ENCODE measurements at regions not wholly inside any gene's neighbourhood (a gene's known extent, or its start where the extent isn't known, plus 50 kb on each side); places are given as distances from the start of the nearest gene placed in this dataset.

GRCh38 chr4:180637616-180638015 is 1605.6 kb upstream of the TENM3 start:
- H3K36me3 ChIP-seq (ENCODE audit: control insufficient read depth, insufficient read depth, low read length): no peaks in the 10 kb centered on the region
- no peaks in the 10 kb centered on the region for H3K27me3 ChIP-seq (ENCODE audit: control insufficient read depth, insufficient read depth, low read length)
- H3K4me3 ChIP-seq (ENCODE audit: low read depth, low read length): no peak overlapping the region
- WGBS (ENCODE audit: insufficient coverage): 88% methylated on average over 2 of the region's 5 CpGs
- no peak for DNase-seq (ENCODE audit: low read depth in 4 of 6, low spot score in 6 of 6)
- no peaks in the 10 kb centered on the region for H3K9me3 ChIP-seq (ENCODE audit: control insufficient read depth, insufficient read depth, low read length)
- H3K27ac ChIP-seq (ENCODE audit: low read depth, low read length): no peak overlapping the region
- H3K4me1 ChIP-seq (ENCODE audit: control insufficient read depth, insufficient read depth, low read length): no peaks in the 10 kb centered on the region

GRCh38 chr4:180640193-180640592 is 1603.0 kb upstream of the TENM3 start:
- H3K27ac ChIP-seq (ENCODE audit: low read depth, low read length): no peak overlapping the region
- H3K27me3 ChIP-seq (ENCODE audit: control insufficient read depth, insufficient read depth, low read length): no peaks in the 10 kb centered on the region
- H3K9me3 ChIP-seq (ENCODE audit: control insufficient read depth, insufficient read depth, low read length): no peaks in the 10 kb centered on the region
- no peak overlapping the region for H3K4me3 ChIP-seq (ENCODE audit: low read depth, low read length)
- no peak for DNase-seq (ENCODE audit: low read depth in 4 of 6, low spot score in 6 of 6)
- no CpG with 5 or more reads among the region's 2 CpGs for WGBS (ENCODE audit: insufficient coverage)
- no peaks in the 10 kb centered on the region for H3K36me3 ChIP-seq (ENCODE audit: control insufficient read depth, insufficient read depth, low read length)
- H3K4me1 ChIP-seq (ENCODE audit: control insufficient read depth, insufficient read depth, low read length): no peaks in the 10 kb centered on the region

GRCh38 chr4:180641495-180641894 is 1601.7 kb upstream of the TENM3 start:
- H3K36me3 ChIP-seq (ENCODE audit: control insufficient read depth, insufficient read depth, low read length): no peaks in the 10 kb centered on the region
- no peak overlapping the region for H3K4me3 ChIP-seq (ENCODE audit: low read depth, low read length)
- WGBS (ENCODE audit: insufficient coverage): 80% methylated on average over 1 of the region's 4 CpGs
- no peaks in the 10 kb centered on the region for H3K9me3 ChIP-seq (ENCODE audit: control insufficient read depth, insufficient read depth, low read length)
- H3K27me3 ChIP-seq (ENCODE audit: control insufficient read depth, insufficient read depth, low read length): no peaks in the 10 kb centered on the region
- peak in 1 of 6 donors; percentile 75 for DNase-seq (ENCODE audit: low read depth in 4 of 6, low spot score in 6 of 6)
- H3K27ac ChIP-seq (ENCODE audit: low read depth, low read length): no peak overlapping the region
- no peaks in the 10 kb centered on the region for H3K4me1 ChIP-seq (ENCODE audit: control insufficient read depth, insufficient read depth, low read length)

GRCh38 chr4:180642732-180643131 is 1600.5 kb upstream of the TENM3 start:
- Histone ChIP-seq H3K4me3 (ENCODE audit: low read depth, low read length) (no peak overlapping the region), H3K36me3 (ENCODE audit: control insufficient read depth, insufficient read depth, low read length) (no peaks in the 10 kb centered on the region), H3K27ac (ENCODE audit: low read depth, low read length) (no peak overlapping the region), H3K27me3 (ENCODE audit: control insufficient read depth, insufficient read depth, low read length) (no peaks in the 10 kb centered on the region), H3K4me1 (ENCODE audit: control insufficient read depth, insufficient read depth, low read length) (no peaks in the 10 kb centered on the region), H3K9me3 (ENCODE audit: control insufficient read depth, insufficient read depth, low read length) (no peaks in the 10 kb centered on the region)
- WGBS (ENCODE audit: insufficient coverage): no CpG with 5 or more reads among the region's 9 CpGs
- no peak for DNase-seq (ENCODE audit: low read depth in 4 of 6, low spot score in 6 of 6)

- 86% methylated on average over 1 of the region's 4 CpGs for WGBS (ENCODE audit: insufficient coverage)
- Histone ChIP-seq H3K4me3 (ENCODE audit: low read depth, low read length) (no peak overlapping the region), H3K27ac (ENCODE audit: low read depth, low read length) (no peak overlapping the region), H3K4me1 (ENCODE audit: control insufficient read depth, insufficient read depth, low read length) (no peaks in the 10 kb centered on the region), H3K9me3 (ENCODE audit: control insufficient read depth, insufficient read depth, low read length) (no peaks in the 10 kb centered on the region), H3K36me3 (ENCODE audit: control insufficient read depth, insufficient read depth, low read length) (no peaks in the 10 kb centered on the region), H3K27me3 (ENCODE audit: control insufficient read depth, insufficient read depth, low read length) (no peaks in the 10 kb centered on the region)
- no peak for DNase-seq (ENCODE audit: low read depth in 4 of 6, low spot score in 6 of 6)
These were observed 1592.9 kb upstream of the TENM3 start for GRCh38 chr4:180650273-180650672.

- Histone ChIP-seq H3K27ac (ENCODE audit: low read depth, low read length) (no peak overlapping the region), H3K9me3 (ENCODE audit: control insufficient read depth, insufficient read depth, low read length) (no peaks in the 10 kb centered on the region), H3K4me1 (ENCODE audit: control insufficient read depth, insufficient read depth, low read length) (no peaks in the 10 kb centered on the region), H3K36me3 (ENCODE audit: control insufficient read depth, insufficient read depth, low read length) (no peaks in the 10 kb centered on the region), H3K27me3 (ENCODE audit: control insufficient read depth, insufficient read depth, low read length) (no peaks in the 10 kb centered on the region), H3K4me3 (ENCODE audit: low read depth, low read length) (no peak overlapping the region)
- no CpG with 5 or more reads among the region's 1 CpG for WGBS (ENCODE audit: insufficient coverage)
- no peak for DNase-seq (ENCODE audit: low read depth in 4 of 6, low spot score in 6 of 6)
These were observed 1590.7 kb upstream of the TENM3 start for GRCh38 chr4:180652533-180652932.

GRCh38 chr4:180655886-180656285 is 1587.3 kb upstream of the TENM3 start:
- Histone ChIP-seq H3K9me3 (ENCODE audit: control insufficient read depth, insufficient read depth, low read length) (no peaks in the 10 kb centered on the region), H3K4me1 (ENCODE audit: control insufficient read depth, insufficient read depth, low read length) (no peaks in the 10 kb centered on the region), H3K36me3 (ENCODE audit: control insufficient read depth, insufficient read depth, low read length) (no peaks in the 10 kb centered on the region), H3K4me3 (ENCODE audit: low read depth, low read length) (no peak overlapping the region), H3K27ac (ENCODE audit: low read depth, low read length) (no peak overlapping the region), H3K27me3 (ENCODE audit: control insufficient read depth, insufficient read depth, low read length) (no peaks in the 10 kb centered on the region)
- 80% methylated on average over 1 of the region's 3 CpGs for WGBS (ENCODE audit: insufficient coverage)
- no peak for DNase-seq (ENCODE audit: low read depth in 4 of 6, low spot score in 6 of 6)

GRCh38 chr4:180657881-180658280 is 1585.3 kb upstream of the TENM3 start:
- Histone ChIP-seq H3K4me1 (ENCODE audit: control insufficient read depth, insufficient read depth, low read length) (no peaks in the 10 kb centered on the region), H3K27me3 (ENCODE audit: control insufficient read depth, insufficient read depth, low read length) (no peaks in the 10 kb centered on the region), H3K27ac (ENCODE audit: low read depth, low read length) (no peak overlapping the region), H3K9me3 (ENCODE audit: control insufficient read depth, insufficient read depth, low read length) (no peaks in the 10 kb centered on the region), H3K4me3 (ENCODE audit: low read depth, low read length) (no peak overlapping the region), H3K36me3 (ENCODE audit: control insufficient read depth, insufficient read depth, low read length) (no peaks in the 10 kb centered on the region)
- 100% methylated on average over 2 of the region's 7 CpGs for WGBS (ENCODE audit: insufficient coverage)
- DNase-seq (ENCODE audit: low read depth in 4 of 6, low spot score in 6 of 6): no peak

- Histone ChIP-seq H3K27ac (ENCODE audit: low read depth, low read length) (no peak overlapping the region), H3K36me3 (ENCODE audit: control insufficient read depth, insufficient read depth, low read length) (no peaks in the 10 kb centered on the region), H3K4me1 (ENCODE audit: control insufficient read depth, insufficient read depth, low read length) (no peaks in the 10 kb centered on the region), H3K27me3 (ENCODE audit: control insufficient read depth, insufficient read depth, low read length) (no peaks in the 10 kb centered on the region), H3K9me3 (ENCODE audit: control insufficient read depth, insufficient read depth, low read length) (no peaks in the 10 kb centered on the region), H3K4me3 (ENCODE audit: low read depth, low read length) (no peak overlapping the region)
- peak; percentile 82 to 98 (median 85) for DNase-seq (ENCODE audit: low read depth in 4 of 6, low spot score in 6 of 6)
- WGBS (ENCODE audit: insufficient coverage): no CpG with 5 or more reads among the region's 5 CpGs
These were observed 1578.3 kb upstream of the TENM3 start for GRCh38 chr4:180664766-180665368.

- H3K27me3 ChIP-seq (ENCODE audit: control insufficient read depth, insufficient read depth, low read length): no peaks in the 10 kb centered on the region
- no peak overlapping the region for H3K27ac ChIP-seq (ENCODE audit: low read depth, low read length)
- H3K4me3 ChIP-seq (ENCODE audit: low read depth, low read length): no peak overlapping the region
- no CpG with 5 or more reads among the region's 2 CpGs for WGBS (ENCODE audit: insufficient coverage)
- DNase-seq (ENCODE audit: low read depth in 4 of 6, low spot score in 6 of 6): no peak
- H3K4me1 ChIP-seq (ENCODE audit: control insufficient read depth, insufficient read depth, low read length): no peaks in the 10 kb centered on the region
- H3K36me3 ChIP-seq (ENCODE audit: control insufficient read depth, insufficient read depth, low read length): no peaks in the 10 kb centered on the region
- H3K9me3 ChIP-seq (ENCODE audit: control insufficient read depth, insufficient read depth, low read length): no peaks in the 10 kb centered on the region
These were observed 1577.7 kb upstream of the TENM3 start for GRCh38 chr4:180665481-180665880.

Data from spinal cord (tissue), 9 donors.